HCT116 (cell line): ENCODE measurements at regions not wholly inside any gene's neighbourhood (a gene's known extent, or its start where the extent isn't known, plus 50 kb on each side); places are given as distances from the start of the nearest gene placed in this dataset.

ENCODE experiments used
- ATF3 ChIP-seq: IDR thresholded peaks from 2 replicates; pipeline ENCODE4 v1.6.1; 2012
- CEBPB ChIP-seq: IDR thresholded peaks from 2 replicates; pipeline ENCODE4 v1.6.1; 2012; ENCODE audit warnings: low read depth
- CTCF ChIP-seq, 3 experiments: fragments of 200-600 bp in 1 of 3; sonication (generic) in 1 of 3; IDR thresholded peaks in 2 of 3; conservative IDR thresholded peaks in 1 of 3; 2 replicates each; pipeline ENCODE4 v1.5.1; 2012 to 2017; ENCODE audit warnings: low read depth in 2 of 3, low read length in 2 of 3, antibody characterized with exemption in 1 of 3, borderline replicate concordance in 1 of 3, control low read depth in 1 of 3, mild to moderate bottlenecking in 1 of 3, mixed read lengths in 1 of 3, mixed run types in 1 of 3, moderate library complexity in 1 of 3; ENCODE audit not compliant: insufficient read depth in 1 of 3
- EZH2 ChIP-seq: fragments of 200-600 bp; sonication (generic); IDR thresholded peaks from 2 replicates; pipeline ENCODE4 v1.6.1; 2017; ENCODE audit warnings: antibody characterized with exemption, mixed run types
- JUND ChIP-seq: IDR thresholded peaks from 2 replicates; pipeline ENCODE4 v1.6.1; 2012
- RAD21 ChIP-seq: IDR thresholded peaks from 2 replicates; pipeline ENCODE4 v1.6.1; 2012; ENCODE audit warnings: low read depth, mild to moderate bottlenecking
- SP1 ChIP-seq: IDR thresholded peaks from 2 replicates; pipeline ENCODE4 v1.6.1; 2012; ENCODE audit warnings: low read depth

- TF ChIP-seq JUND (no peak), CTCF (IDR thresholded peaks at IDR 0.05 in 2 of 3, conservative IDR thresholded peaks at IDR 0.05 in 1 of 3; ENCODE audit: borderline replicate concordance in 1 of 3, insufficient read depth in 1 of 3, low read depth in 2 of 3, low read length in 2 of 3) (no peak), RAD21 (no peak), CEBPB (no peak), EZH2 (no peak), SP1 (no peak), ATF3 (no peak)
These were observed 178.7 kb upstream of the IL15 start for GRCh38 chr4:141457653-141458052.
